GM12878 (cell line): ENCODE measurements at regions not wholly inside any gene's neighbourhood (a gene's known extent, or its start where the extent isn't known, plus 50 kb on each side); places are given as distances from the start of the nearest gene placed in this dataset.

Experiments
- ATAC-seq: fragments of 200-7000 bp; cut with Tn5 transposase; 3 replicates; pipeline ENCODE4 v1.9.1; 2020; ENCODE audit warnings: mild to moderate bottlenecking, moderate library complexity
- BruUV-seq: library from RNA; stranded (reverse); fragments of 400-500 nt; replicated peaks from 2 replicates; lab custom pipeline; 2021; lab: Mats Ljungman, UMichigan
- CTCF ChIA-PET: fragments of 300-600 bp; sonication (Branson Sonifier 250); formaldehyde crosslinking; extraction: SDS; loops from one replicate; lab custom pipeline; 2021; ENCODE audit warnings: inconsistent platforms; lab: Yijun Ruan, JAX
- POLR2A ChIA-PET: fragments of 350-600 bp; formaldehyde crosslinking; extraction: SDS; loops from one replicate; lab custom pipeline; 2021; ENCODE audit warnings: inconsistent platforms; lab: Charles Lee
- RAD21 ChIA-PET: fragments of 300-600 bp; sonication (Branson Sonifier 250); formaldehyde crosslinking; loops from one replicate; lab custom pipeline; 2023; ENCODE audit warnings: antibody characterized with exemption; ENCODE audit not compliant: unreplicated experiment; lab: Charles Lee
- SMC1A ChIA-PET: fragments of 300-600 bp; sonication (Branson Sonifier 250); formaldehyde crosslinking; loops from one replicate; lab custom pipeline; 2023; ENCODE audit not compliant: unreplicated experiment, uncharacterized antibody; lab: Charles Lee
- DNase-seq: peaks from one replicate; pipeline ENCODE4 v3.0.0-alpha.2; 2011; ENCODE audit warnings: low read depth, low spot score
- FAIRE-seq: peaks from 3 replicates; lab custom pipeline; 2011; peaks lifted over from hg19 to GRCh38; lab: Jason Lieb, UNC
- H2AFZ ChIP-seq: 2 replicates; pipeline ENCODE4 v1.6.0; 2011; ENCODE audit warnings: low read depth, low read length, control low read depth; ENCODE audit not compliant: control insufficient read depth
- H3K27ac ChIP-seq: 2 replicates; pipeline ENCODE4 v1.5.1; 2011; ENCODE audit warnings: control low read depth; ENCODE audit not compliant: control insufficient read depth, insufficient read depth
- H3K27me3 ChIP-seq, 2 experiments: replicated peaks in 1 of 2; 2 replicates each; pipeline versions ENCODE4 v1.6.0 to v1.6.1; 2011; ENCODE audit warnings: low read length in 1 of 2; ENCODE audit not compliant: control insufficient read depth in 2 of 2, insufficient read depth in 2 of 2
- H3K36me3 ChIP-seq, 2 experiments: 2 replicates each; pipeline ENCODE4 v1.5.1; 2011; ENCODE audit warnings: low read length in 1 of 2; ENCODE audit not compliant: control insufficient read depth in 2 of 2, insufficient read depth in 2 of 2
- H3K4me1 ChIP-seq: 2 replicates; pipeline ENCODE4 v1.6.1; 2011; ENCODE audit warnings: mild to moderate bottlenecking, low read length, moderate library complexity, mixed read lengths; ENCODE audit not compliant: control insufficient read depth, insufficient read depth
- H3K4me2 ChIP-seq: 2 replicates; pipeline ENCODE4 v1.6.0; 2011; ENCODE audit warnings: control low read depth; ENCODE audit not compliant: control insufficient read depth, insufficient read depth
- H3K4me3 ChIP-seq: fragments of 200-600 bp; sonication (generic); 2 replicates; pipeline ENCODE4 v1.5.1; 2016
- H3K79me2 ChIP-seq: 2 replicates; pipeline ENCODE4 v1.6.0; 2011; ENCODE audit warnings: low read length; ENCODE audit not compliant: control insufficient read depth, insufficient read depth
- H3K9ac ChIP-seq: 2 replicates; pipeline ENCODE4 v1.8.0; 2011; ENCODE audit warnings: low read length, control low read depth, mixed read lengths; ENCODE audit not compliant: control insufficient read depth, insufficient read depth
- H3K9me3 ChIP-seq: replicated peaks from 3 replicates; pipeline ENCODE4 v1.5.1; 2011; ENCODE audit warnings: mild to moderate bottlenecking, low read length; ENCODE audit not compliant: control insufficient read depth, insufficient read depth
- H4K20me1 ChIP-seq: 2 replicates; pipeline ENCODE4 v1.6.0; 2011; ENCODE audit not compliant: control insufficient read depth, insufficient read depth
- ATF2 ChIP-seq: IDR thresholded peaks from 2 replicates; pipeline ENCODE4 v1.6.1; 2012; ENCODE audit warnings: low read length, inconsistent platforms
- BACH1 ChIP-seq: fragments of 450-650 bp; IDR thresholded peaks from 2 replicates; pipeline ENCODE4 v1.6.1; 2017; ENCODE audit warnings: mild to moderate bottlenecking, borderline replicate concordance
- E2F8 ChIP-seq: fragments of 450-650 bp; IDR thresholded peaks from 2 replicates; pipeline ENCODE4 v1.6.1; 2018; ENCODE audit warnings: mild to moderate bottlenecking, low read depth, moderate library complexity; ENCODE audit not compliant: partially characterized antibody
- MLLT1 ChIP-seq: fragments of 450-650 bp; IDR thresholded peaks from 2 replicates; pipeline ENCODE4 v1.6.1; 2016; ENCODE audit warnings: mild to moderate bottlenecking
- NR2C2 ChIP-seq: IDR thresholded peaks from 2 replicates; pipeline ENCODE4 v1.6.1; 2011; ENCODE audit warnings: borderline replicate concordance, low read depth; ENCODE audit not compliant: control insufficient read depth, insufficient read length
- SMAD5 ChIP-seq: IDR thresholded peaks from 2 replicates; pipeline ENCODE4 v1.6.1; 2016; ENCODE audit warnings: antibody characterized with exemption, low read depth
- SMARCA5 ChIP-seq: fragments of 450-650 bp; IDR thresholded peaks from 2 replicates; pipeline ENCODE4 v1.6.1; 2017; ENCODE audit warnings: mild to moderate bottlenecking
- SUZ12 ChIP-seq: fragments of 200-600 bp; sonication (generic); IDR thresholded peaks from one replicate; pipeline ENCODE4 v1.6.1; 2018; ENCODE audit warnings: antibody characterized with exemption, mild to moderate bottlenecking; ENCODE audit not compliant: unreplicated experiment
- WGBS: methylation state at CpG from one replicate; pipeline ENCODE4 v1.1.6; 2016; ENCODE audit warnings: low lambda C conversion rate; ENCODE audit not compliant: insufficient replicate concordance, insufficient coverage; ENCODE audit errors: missing lambda C conversion rate; 5-methylcytosine and 5-hydroxymethylcytosine counted together
- in situ Hi-C: fragments of 300-500 bp; cut with MboI; formaldehyde crosslinking; loops from 9 replicates; pipeline ENCODE4 v1.14.3; 2018; ENCODE audit warnings: mixed read lengths
- intact Hi-C: fragments of 100-400 bp; cut with micrococcal nuclease; formaldehyde crosslinking; loops from one replicate; pipeline ENCODE4 v1.14.2; 2022; ENCODE audit not compliant: unreplicated experiment

GRCh38 chr6:145292066-145292465 is 443.3 kb downstream of the EPM2A start:
- H3K4me3 ChIP-seq: no peak overlapping the region
- 62% methylated on average over 2 of the region's 2 CpGs for WGBS
- no peaks in the 10 kb centered on the region for H3K36me3 ChIP-seq
- H3K4me1 ChIP-seq: no peaks in the 10 kb centered on the region
- H3K27me3 ChIP-seq: no peaks in the 10 kb centered on the region
- no peaks in the 10 kb centered on the region for H4K20me1 ChIP-seq
- no peak for FAIRE-seq
- in situ Hi-C loops (no loop called here), intact Hi-C loops (no loop called here)
- H3K27ac ChIP-seq: no peak overlapping the region
- H2AFZ ChIP-seq: no peak overlapping the region
- no peaks in the 10 kb centered on the region for H3K9me3 ChIP-seq
- ChIA-PET RAD21 (no interaction called here), POLR2A (no interaction called here), CTCF (no interaction called here), SMC1A (no interaction called here)
- ATAC-seq: no peak
- H3K4me2 ChIP-seq: no peak overlapping the region
- DNase-seq: no peak
- no TSS peak for BruUV-seq
- H3K9ac ChIP-seq: no peak overlapping the region
- no peaks in the 10 kb centered on the region for H3K79me2 ChIP-seq
- TF ChIP-seq SUZ12 (no peak), E2F8 (no peak), ATF2 (no peak), NR2C2 (no peak), SMAD5 (no peak), MLLT1 (no peak), SMARCA5 (no peak), BACH1 (no peak)
